PC-3 (cell line): ENCODE measurements at regions not wholly inside any gene's neighbourhood (a gene's known extent, or its start where the extent isn't known, plus 50 kb on each side); places are given as distances from the start of the nearest gene placed in this dataset.

Experiments
- CTCF ChIP-seq: fragments of 300-600 bp; sonication (generic); conservative IDR thresholded peaks from 2 replicates; pipeline ENCODE4 v1.5.1; 2017; ENCODE audit warnings: antibody characterized with exemption, low read depth, mild to moderate bottlenecking, low read length
- EZH2 ChIP-seq: fragments of 300-600 bp; sonication (generic); IDR thresholded peaks from one replicate; pipeline ENCODE4 v1.6.1; 2017; ENCODE audit warnings: antibody characterized with exemption, mild to moderate bottlenecking, low read length; ENCODE audit not compliant: unreplicated experiment
- EZH2phosphoT487 ChIP-seq: fragments of 300-600 bp; sonication (generic); IDR thresholded peaks from 2 replicates; pipeline ENCODE4 v1.6.1; 2018; ENCODE audit warnings: mild to moderate bottlenecking, antibody characterized with exemption, low read length, borderline replicate concordance

GRCh38 chr3:30352410-30353318 is 253.7 kb upstream of the TGFBR2 start:
- TF ChIP-seq CTCF (no peak), EZH2 (no peak), EZH2phosphoT487 (no peak)
